Neural cell (in vitro differentiated cells): ENCODE measurements at regions not wholly inside any gene's neighbourhood (a gene's known extent, or its start where the extent isn't known, plus 50 kb on each side); places are given as distances from the start of the nearest gene placed in this dataset.

Source experiments
- CTCF ChIP-seq: fragments of 450-650 bp; IDR thresholded peaks from 2 replicates; pipeline ENCODE4 v1.5.1; 2014; ENCODE audit warnings: antibody characterized with exemption, mild to moderate bottlenecking, moderate library complexity; ENCODE audit not compliant: poor library complexity, severe bottlenecking
- EP300 ChIP-seq: fragments of 450-650 bp; conservative IDR thresholded peaks from 2 replicates; pipeline ENCODE4 v1.6.1; 2014; ENCODE audit warnings: antibody characterized with exemption, mild to moderate bottlenecking, moderate library complexity; ENCODE audit not compliant: poor library complexity, severe bottlenecking
- EZH2 ChIP-seq: fragments of 200-600, 300-800 bp; shearing (Covaris generic), sonication (generic); IDR thresholded peaks from 2 replicates; pipeline ENCODE4 v1.6.1; 2014; ENCODE audit warnings: antibody characterized with exemption, low read length, borderline replicate concordance, mild to moderate bottlenecking; ENCODE audit not compliant: insufficient read depth, poor library complexity, severe bottlenecking
- POLR2AphosphoS5 ChIP-seq: IDR thresholded peaks from 2 replicates; pipeline ENCODE4 v1.6.1; 2012
- RAD21 ChIP-seq: fragments of 450-650 bp; conservative IDR thresholded peaks from 2 replicates; pipeline ENCODE4 v1.6.1; 2014; ENCODE audit warnings: antibody characterized with exemption, mild to moderate bottlenecking, moderate library complexity

GRCh38 chr21:22062472-22063139, 1064.4 kb downstream of the NCAM2 start:
- TF ChIP-seq CTCF (no peak), EP300 (no peak), RAD21 (no peak), EZH2 (no peak), POLR2AphosphoS5 (no peak)
